ENCODE measurements at regions not wholly inside any gene's neighbourhood (a gene's known extent, or its start where the extent isn't known, plus 50 kb on each side); places are given as distances from the start of the nearest gene placed in this dataset.

GRCh38 chr11:135031205-135031989 lies 619.4 kb upstream of the B3GAT1 start:
- TF ChIP-seq, protein P1, sequence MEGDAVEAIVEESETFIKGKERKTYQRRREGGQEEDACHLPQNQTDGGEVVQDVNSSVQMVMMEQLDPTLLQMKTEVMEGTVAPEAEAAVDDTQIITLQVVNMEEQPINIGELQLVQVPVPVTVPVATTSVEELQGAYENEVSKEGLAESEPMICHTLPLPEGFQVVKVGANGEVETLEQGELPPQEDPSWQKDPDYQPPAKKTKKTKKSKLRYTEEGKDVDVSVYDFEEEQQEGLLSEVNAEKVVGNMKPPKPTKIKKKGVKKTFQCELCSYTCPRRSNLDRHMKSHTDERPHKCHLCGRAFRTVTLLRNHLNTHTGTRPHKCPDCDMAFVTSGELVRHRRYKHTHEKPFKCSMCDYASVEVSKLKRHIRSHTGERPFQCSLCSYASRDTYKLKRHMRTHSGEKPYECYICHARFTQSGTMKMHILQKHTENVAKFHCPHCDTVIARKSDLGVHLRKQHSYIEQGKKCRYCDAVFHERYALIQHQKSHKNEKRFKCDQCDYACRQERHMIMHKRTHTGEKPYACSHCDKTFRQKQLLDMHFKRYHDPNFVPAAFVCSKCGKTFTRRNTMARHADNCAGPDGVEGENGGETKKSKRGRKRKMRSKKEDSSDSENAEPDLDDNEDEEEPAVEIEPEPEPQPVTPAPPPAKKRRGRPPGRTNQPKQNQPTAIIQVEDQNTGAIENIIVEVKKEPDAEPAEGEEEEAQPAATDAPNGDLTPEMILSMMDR (IDR thresholded peaks at IDR 0.05 in 2 of 3, conservative IDR thresholded peaks at IDR 0.05 in 1 of 3; ENCODE audit: borderline replicate concordance in 1 of 3, insufficient read depth in 1 of 3, low read depth in 2 of 3, low read length in 2 of 3), result no peak
- no peak for TF ChIP-seq POLR2A (IDR thresholded peaks at IDR 0.05; ENCODE audit: borderline replicate concordance, extremely low read depth, insufficient read depth, insufficient read length)
- TF ChIP-seq POLR2AphosphoS5 (IDR thresholded peaks at IDR 0.05; ENCODE audit: low read depth, low read length), result no peak
- no peak for TF ChIP-seq ZBTB33 (IDR thresholded peaks at IDR 0.05; ENCODE audit: extremely low read depth, insufficient replicate concordance, low read length)
- no peak for TF ChIP-seq ATF3 (IDR thresholded peaks at IDR 0.05)
- TF ChIP-seq ZFX (IDR thresholded peaks at IDR 0.05), result no peak
- no peak for TF ChIP-seq RAD21 (IDR thresholded peaks at IDR 0.05; ENCODE audit: low read depth)
- TF ChIP-seq EZH2 (IDR thresholded peaks at IDR 0.05), result no peak
- TF ChIP-seq ELF1 (IDR thresholded peaks at IDR 0.05; ENCODE audit: borderline replicate concordance, low read depth), result no peak
- TF ChIP-seq TCF7L2 (IDR thresholded peaks at IDR 0.05; ENCODE audit: borderline replicate concordance, extremely low read depth, insufficient read depth, insufficient read length), result no peak
- TF ChIP-seq CEBPB (IDR thresholded peaks at IDR 0.05; ENCODE audit: low read depth), result no peak
- TF ChIP-seq YY1 (IDR thresholded peaks at IDR 0.05; ENCODE audit: extremely low read depth, insufficient replicate concordance, low read depth, low read length), result no peak
- TF ChIP-seq EGR1 (IDR thresholded peaks at IDR 0.05; ENCODE audit: low read depth), result no peak

Data from HCT116 (cell line).